ENCODE measurements at regions not wholly inside any gene's neighbourhood (a gene's known extent, or its start where the extent isn't known, plus 50 kb on each side); places are given as distances from the start of the nearest gene placed in this dataset.

GRCh38 chr7:155984028-155984580, 171.8 kb upstream of the SHH start:
- no peak for DNase-seq

GRCh38 chr7:155983176-155983815, 171.0 kb upstream of the SHH start:
- no peak for DNase-seq

GRCh38 chr7:155981703-155982102, 169.4 kb upstream of the SHH start:
- DNase-seq = no peak

- DNase-seq = no peak
These were observed 168.6 kb upstream of the SHH start for GRCh38 chr7:155980841-155981240.

- no peak for DNase-seq
These were observed 167.7 kb upstream of the SHH start for GRCh38 chr7:155979994-155980393.

GRCh38 chr7:155979566-155979965, 167.3 kb upstream of the SHH start:
- DNase-seq = no peak

- DNase-seq = no peak
These were observed 163.2 kb upstream of the SHH start for GRCh38 chr7:155975490-155975889.

- DNase-seq = no peak
These were observed 162.1 kb upstream of the SHH start for GRCh38 chr7:155974186-155974897.

GRCh38 chr7:155973451-155973997, 161.3 kb upstream of the SHH start:
- DNase-seq = no peak

- DNase-seq = no peak
These were observed 160.6 kb upstream of the SHH start for GRCh38 chr7:155972651-155973390.

GRCh38 chr7:155972247-155972646, 160.0 kb upstream of the SHH start:
- DNase-seq = no peak

- DNase-seq = no peak
These were observed 159.0 kb upstream of the SHH start for GRCh38 chr7:155971180-155971770.

- DNase-seq = no peak
These were observed 157.1 kb upstream of the SHH start for GRCh38 chr7:155969192-155969929.

GRCh38 chr7:155965010-155965409, 152.7 kb upstream of the SHH start:
- no peak for DNase-seq

- DNase-seq = no peak
These were observed 152.3 kb upstream of the SHH start for GRCh38 chr7:155964543-155964942.

- no peak for DNase-seq
These were observed 151.5 kb upstream of the SHH start for GRCh38 chr7:155963771-155964195.

- no peak for DNase-seq
These were observed 151.1 kb upstream of the SHH start for GRCh38 chr7:155963356-155963755.

- DNase-seq = no peak
These were observed 150.7 kb upstream of the SHH start for GRCh38 chr7:155962968-155963300.

- DNase-seq = no peak
These were observed 150.1 kb upstream of the SHH start for GRCh38 chr7:155962191-155962967.

- no peak for DNase-seq
These were observed 149.3 kb upstream of the SHH start for GRCh38 chr7:155961241-155962190.

Measured in NCI-H1417 treated with DMSO at 0.1 percent for 48 hours (cell line).